K562 (cell line): ENCODE measurements at regions not wholly inside any gene's neighbourhood (a gene's known extent, or its start where the extent isn't known, plus 50 kb on each side); places are given as distances from the start of the nearest gene placed in this dataset.

ENCODE experiments used
- ATAC-seq: fragments of 200-7000 bp; cut with Tn5 transposase; 3 replicates; pipeline ENCODE4 v1.9.1; 2020; ENCODE audit warnings: moderate library complexity
- BruUV-seq: library from RNA; stranded (reverse); fragments of 400-500 nt; replicated peaks from 2 replicates; lab custom pipeline; 2021; lab: Mats Ljungman, UMichigan
- CTCF ChIA-PET: fragments of 300-600 bp; formaldehyde crosslinking; extraction: SDS; loops from one replicate; lab custom pipeline; 2021; ENCODE audit warnings: low intra/inter-chr PET ratio; lab: Yijun Ruan, JAX
- POLR2A ChIA-PET: fragments of 300-600, 350-650 bp; sonication (Branson Sonifier 250); formaldehyde crosslinking; extraction: SDS; loops from one replicate; lab custom pipeline; 2021; ENCODE audit warnings: antibody characterized with exemption, inconsistent platforms; lab: Yijun Ruan, JAX
- DNase-seq, 4 experiments: peaks; one replicate each; pipeline versions ENCODE4 v3.0.0 to v3.0.0-alpha.2; 2011 to 2018; ENCODE audit warnings: low spot score in 3 of 4, mixed read lengths in 3 of 4; ENCODE audit errors: extremely low read depth in 1 of 4
- FAIRE-seq: peaks from 2 replicates; lab custom pipeline; 2011; peaks lifted over from hg19 to GRCh38; lab: Jason Lieb, UNC
- H2AFZ ChIP-seq: 2 replicates; pipeline ENCODE4 v1.6.0; 2011; ENCODE audit warnings: low read depth, low read length, control low read depth, inconsistent platforms
- H3K27ac ChIP-seq: fragments of 200-600 bp; 3 replicates; pipeline ENCODE4 v1.8.0; 2011; ENCODE audit warnings: low read depth, mild to moderate bottlenecking, control low read depth, inconsistent platforms, low read length, moderate library complexity, mixed read lengths; ENCODE audit errors: extremely low read depth
- H3K27me3 ChIP-seq, 2 experiments: fragments of 300-600 bp in 1 of 2; 2 replicates in 1 of 2; 3 replicates in 1 of 2; pipeline versions ENCODE4 v1.6.0 to v1.8.0; 2011; ENCODE audit warnings: inconsistent platforms in 2 of 2, low read length in 2 of 2, mild to moderate bottlenecking in 1 of 2, mixed read lengths in 1 of 2, moderate library complexity in 1 of 2; ENCODE audit not compliant: control insufficient read depth in 2 of 2, insufficient read depth in 2 of 2
- H3K36me3 ChIP-seq: fragments of 300-600 bp; 3 replicates; pipeline ENCODE4 v1.8.0; 2011; ENCODE audit warnings: mild to moderate bottlenecking, low read length, inconsistent platforms; ENCODE audit not compliant: control insufficient read depth, insufficient read depth
- H3K4me1 ChIP-seq, 2 experiments: fragments of 200-600 bp in 1 of 2; replicated peaks in 1 of 2; 2 replicates in 1 of 2; 3 replicates in 1 of 2; pipeline versions ENCODE4 v1.5.1 to v1.8.0; 2011; ENCODE audit warnings: inconsistent platforms in 2 of 2, low read length in 2 of 2, mild to moderate bottlenecking in 1 of 2, mixed read lengths in 1 of 2, moderate library complexity in 1 of 2; ENCODE audit not compliant: control insufficient read depth in 2 of 2, insufficient read depth in 2 of 2
- H3K4me2 ChIP-seq: 2 replicates; pipeline ENCODE4 v1.6.1; 2011; ENCODE audit warnings: low read length, control low read depth, inconsistent platforms, mixed read lengths; ENCODE audit not compliant: insufficient read depth
- H3K4me3 ChIP-seq: fragments of 200-600 bp; sonication (generic), shearing (Covaris generic); 2 replicates; pipeline ENCODE4 v1.5.1; 2016; ENCODE audit warnings: control low read depth, inconsistent platforms
- H3K79me2 ChIP-seq: fragments of 200-600 bp; 3 replicates; pipeline ENCODE4 v1.8.0; 2011; ENCODE audit warnings: low read length, inconsistent platforms; ENCODE audit not compliant: control insufficient read depth, insufficient read depth
- H3K9ac ChIP-seq, 2 experiments: 2 replicates each; pipeline versions ENCODE4 v1.6.0 to v1.6.1; 2011; ENCODE audit warnings: low read depth in 2 of 2, low read length in 2 of 2, control low read depth in 1 of 2, inconsistent platforms in 1 of 2, mild to moderate bottlenecking in 1 of 2, mixed read lengths in 1 of 2; ENCODE audit not compliant: insufficient read depth in 1 of 2
- H3K9me1 ChIP-seq: one replicate; pipeline ENCODE4 v1.6.0; 2011; ENCODE audit warnings: inconsistent platforms, mild to moderate bottlenecking, low read length, moderate library complexity; ENCODE audit not compliant: control insufficient read depth, insufficient read depth
- H3K9me3 ChIP-seq: replicated peaks from 2 replicates; pipeline ENCODE4 v1.5.1; 2011; ENCODE audit warnings: low read depth, low read length, inconsistent platforms; ENCODE audit not compliant: control insufficient read depth, insufficient read depth
- H4K20me1 ChIP-seq: replicated peaks from 2 replicates; pipeline ENCODE4 v1.6.1; 2011; ENCODE audit warnings: low read length, inconsistent platforms, mixed read lengths; ENCODE audit not compliant: control insufficient read depth, insufficient read depth
- PCBP2 ChIP-seq: fragments of 200-400 bp; formaldehyde crosslinking; IDR thresholded peaks from 2 replicates; pipeline ENCODE4 v1.6.1; 2018; ENCODE audit warnings: low read length, low read depth, mild to moderate bottlenecking, moderate library complexity; ENCODE audit not compliant: poor library complexity, severe bottlenecking
- SMARCC2 ChIP-seq: fragments of 450-650 bp; IDR thresholded peaks from 2 replicates; pipeline ENCODE4 v1.6.1; 2017; ENCODE audit warnings: antibody characterized with exemption, moderate library complexity, mild to moderate bottlenecking, low read depth
- TBP ChIP-seq: optimal IDR thresholded peaks from 2 replicates; pipeline ENCODE3; 2011; ENCODE audit warnings: low read depth, low read length, improper control_type of control experiment
- WGBS: fragments of 100-300 bp; shearing (Covaris generic); methylation state at CpG from one replicate; pipeline ENCODE4 v1.1.6; 2016; ENCODE audit warnings: low coverage, mixed read lengths; ENCODE audit not compliant: insufficient coverage; ENCODE audit errors: missing lambda C conversion rate; 5-methylcytosine and 5-hydroxymethylcytosine counted together
- in situ Hi-C: fragments of 300-500 bp; cut with MboI; formaldehyde crosslinking; loops from 4 replicates; pipeline ENCODE4 v1.15.0; 2018; ENCODE audit warnings: inconsistent platforms, mixed read lengths
- intact Hi-C: fragments of 100-400 bp; cut with micrococcal nuclease; formaldehyde crosslinking; loops from 2 replicates; pipeline ENCODE4 v1.14.2; 2022
- TF ChIP-seq, protein P1 (sequence below): fragments of 250-450 bp; sonication (Bioruptor Pico); IDR thresholded peaks from 2 replicates; pipeline ENCODE4 v1.5.0; 2022; ENCODE audit warnings: mild to moderate bottlenecking

- no peak overlapping the region for H3K27ac ChIP-seq
- no peak for DNase-seq
- H2AFZ ChIP-seq, result no peak overlapping the region
- H3K79me2 ChIP-seq, result no peaks in the 10 kb centered on the region
- ATAC-seq, result no peak
- H3K27me3 ChIP-seq, result no peaks in the 10 kb centered on the region
- CTCF ChIA-PET, result no interaction called here
- H3K9me3 ChIP-seq, result no peaks in the 10 kb centered on the region
- no peak overlapping the region for H3K4me2 ChIP-seq
- no peaks in the 10 kb centered on the region for H3K36me3 ChIP-seq
- H3K9me1 ChIP-seq, result no peaks in the 10 kb centered on the region
- TF ChIP-seq TBP, result no peak
- TF ChIP-seq, protein P1, sequence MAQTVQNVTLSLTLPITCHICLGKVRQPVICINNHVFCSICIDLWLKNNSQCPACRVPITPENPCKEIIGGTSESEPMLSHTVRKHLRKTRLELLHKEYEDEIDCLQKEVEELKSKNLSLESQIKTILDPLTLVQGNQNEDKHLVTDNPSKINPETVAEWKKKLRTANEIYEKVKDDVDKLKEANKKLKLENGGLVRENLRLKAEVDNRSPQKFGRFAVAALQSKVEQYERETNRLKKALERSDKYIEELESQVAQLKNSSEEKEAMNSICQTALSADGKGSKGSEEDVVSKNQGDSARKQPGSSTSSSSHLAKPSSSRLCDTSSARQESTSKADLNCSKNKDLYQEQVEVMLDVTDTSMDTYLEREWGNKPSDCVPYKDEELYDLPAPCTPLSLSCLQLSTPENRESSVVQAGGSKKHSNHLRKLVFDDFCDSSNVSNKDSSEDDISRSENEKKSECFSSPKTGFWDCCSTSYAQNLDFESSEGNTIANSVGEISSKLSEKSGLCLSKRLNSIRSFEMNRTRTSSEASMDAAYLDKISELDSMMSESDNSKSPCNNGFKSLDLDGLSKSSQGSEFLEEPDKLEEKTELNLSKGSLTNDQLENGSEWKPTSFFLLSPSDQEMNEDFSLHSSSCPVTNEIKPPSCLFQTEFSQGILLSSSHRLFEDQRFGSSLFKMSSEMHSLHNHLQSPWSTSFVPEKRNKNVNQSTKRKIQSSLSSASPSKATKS (CRISPR knock-in tag), result no peak
- no peak for TF ChIP-seq SMARCC2
- TF ChIP-seq PCBP2, result no peak
- H3K9ac ChIP-seq, result no peak overlapping the region
- no peaks in the 10 kb centered on the region; a peak in 1 of 5 replicates for H3K4me1 ChIP-seq
- in situ Hi-C loops, result no loop called here
- POLR2A ChIA-PET, result no interaction called here
- no peak overlapping the region for H3K4me3 ChIP-seq
- 3% methylated on average over 4 of the region's 6 CpGs for WGBS
- no peaks in the 10 kb centered on the region for H4K20me1 ChIP-seq
- FAIRE-seq, result no peak
- BruUV-seq, result no TSS peak
- intact Hi-C loops, result no loop called here
Observed at GRCh38 chr6:56385981-56386593, 138.7 kb upstream of the COL21A1 start.
